DMS53 treated with DMSO at 0.1 percent for 48 hours (cell line): ENCODE measurements at regions not wholly inside any gene's neighbourhood (a gene's known extent, or its start where the extent isn't known, plus 50 kb on each side); places are given as distances from the start of the nearest gene placed in this dataset.

ENCODE experiments used
- DNase-seq: peaks from one replicate; lab custom pipeline; 2025; ENCODE audit not compliant: unreplicated experiment; lab: John Stamatoyannopoulos, UW

- DNase-seq, result no peak
Observed at GRCh38 chr17:79231766-79232287, 157.2 kb downstream of the ENGASE start.

DNA sequence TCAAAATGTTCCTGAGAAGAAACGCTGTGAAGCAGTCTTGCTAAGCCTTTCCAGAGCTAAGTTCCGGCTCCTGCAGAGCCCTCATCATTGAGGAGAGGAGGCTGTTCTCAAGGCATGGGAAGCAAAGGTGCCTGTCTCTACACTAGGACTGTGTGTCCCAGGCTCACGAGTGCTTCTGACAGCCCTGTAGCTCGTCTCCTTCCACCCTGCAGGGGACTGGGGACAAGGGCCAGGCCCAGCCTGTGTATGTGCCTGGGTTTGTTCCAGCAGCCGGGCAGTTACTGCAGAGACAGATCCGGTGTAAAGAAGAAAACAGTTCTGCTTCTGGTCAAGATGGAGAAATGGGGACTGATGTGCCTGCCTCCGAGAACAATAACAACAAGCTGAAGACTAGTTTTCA lies 156.0 kb downstream of the ENGASE start:
- no peak for DNase-seq

GRCh38 chr17:79226037-79226436 lies 151.4 kb downstream of the ENGASE start:
- no peak for DNase-seq

DNA sequence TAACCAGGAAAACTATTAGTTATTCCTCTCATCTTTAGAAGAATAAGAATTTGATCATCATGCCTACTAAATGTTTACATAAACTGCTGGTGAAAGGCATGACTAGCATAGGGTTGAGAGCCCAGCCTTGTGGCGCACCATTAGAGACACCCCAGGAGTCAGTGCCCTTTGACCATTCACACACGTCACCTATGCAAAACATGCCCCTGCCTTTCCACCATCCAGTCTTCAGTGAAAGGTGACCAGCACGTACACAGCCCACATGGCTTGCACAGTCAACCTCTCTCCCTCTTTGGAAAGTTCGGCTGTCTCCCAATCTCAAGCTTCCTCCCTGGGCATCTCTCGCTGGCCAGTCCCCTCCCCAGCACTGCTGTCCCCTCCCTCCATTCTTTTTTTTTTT lies 150.3 kb downstream of the ENGASE start:
- no peak for DNase-seq

DNA sequence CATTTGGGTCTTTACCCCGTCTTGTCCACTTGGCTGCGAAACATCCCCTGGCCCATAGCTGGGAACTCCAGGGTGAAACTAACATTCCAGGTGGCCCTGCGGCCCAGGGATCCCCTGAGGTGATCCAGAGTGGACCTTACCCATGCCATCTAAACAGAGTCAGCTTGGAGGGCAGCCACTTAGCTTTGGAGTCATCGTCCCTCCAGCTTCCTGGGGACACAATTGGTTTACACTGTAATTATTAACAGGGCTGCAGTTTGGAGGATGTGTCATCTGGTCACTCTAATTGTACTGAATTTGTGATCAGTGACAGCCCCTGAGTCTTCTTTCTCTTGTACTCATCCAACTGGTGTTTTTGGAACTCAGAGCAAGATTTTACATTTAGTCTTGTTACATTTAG lies 149.9 kb downstream of the ENGASE start:
- DNase-seq, result no peak

GRCh38 chr17:79223953-79224352 lies 149.3 kb downstream of the ENGASE start:
- no peak for DNase-seq

DNA sequence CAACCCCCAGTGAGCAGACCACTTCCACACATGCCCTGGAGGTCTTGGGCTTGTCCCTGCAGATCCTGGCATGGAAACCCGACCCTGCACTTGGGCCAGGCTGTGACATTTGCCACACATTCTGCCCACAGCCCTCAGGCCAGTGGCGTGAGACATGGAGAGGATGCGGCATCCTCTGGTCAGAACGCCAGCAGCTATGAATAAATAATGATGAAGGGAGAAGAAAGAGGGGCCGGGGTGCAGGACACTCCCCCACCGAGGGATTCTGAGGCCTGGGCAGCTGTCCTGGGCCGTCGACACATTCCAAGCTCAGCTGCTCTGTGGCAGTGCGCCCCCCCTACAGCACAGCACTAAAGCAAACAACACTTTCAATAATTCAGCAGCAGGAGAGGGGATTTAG lies 148.8 kb downstream of the ENGASE start:
- no peak for DNase-seq

DNA sequence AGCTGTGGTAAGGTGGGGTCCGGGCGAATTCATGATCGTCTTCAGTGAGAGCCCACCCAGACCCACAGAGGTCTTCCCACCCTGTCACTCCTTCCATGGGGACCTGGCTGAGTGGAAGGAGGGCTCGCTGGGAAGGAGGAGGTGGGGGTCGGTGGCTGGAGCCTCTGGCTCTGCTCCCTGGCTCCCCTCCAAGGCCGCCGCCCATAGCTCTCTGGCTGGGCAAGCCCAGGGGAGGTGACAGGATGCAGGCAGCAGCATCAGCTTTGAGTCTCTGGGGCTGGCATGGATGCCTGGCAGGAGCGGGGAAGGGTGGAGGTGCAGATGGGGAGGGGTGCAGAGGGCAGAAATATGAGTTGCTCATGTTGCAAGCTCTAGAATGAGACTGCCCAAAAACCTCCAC lies 147.0 kb downstream of the ENGASE start:
- DNase-seq, result no peak

DNA sequence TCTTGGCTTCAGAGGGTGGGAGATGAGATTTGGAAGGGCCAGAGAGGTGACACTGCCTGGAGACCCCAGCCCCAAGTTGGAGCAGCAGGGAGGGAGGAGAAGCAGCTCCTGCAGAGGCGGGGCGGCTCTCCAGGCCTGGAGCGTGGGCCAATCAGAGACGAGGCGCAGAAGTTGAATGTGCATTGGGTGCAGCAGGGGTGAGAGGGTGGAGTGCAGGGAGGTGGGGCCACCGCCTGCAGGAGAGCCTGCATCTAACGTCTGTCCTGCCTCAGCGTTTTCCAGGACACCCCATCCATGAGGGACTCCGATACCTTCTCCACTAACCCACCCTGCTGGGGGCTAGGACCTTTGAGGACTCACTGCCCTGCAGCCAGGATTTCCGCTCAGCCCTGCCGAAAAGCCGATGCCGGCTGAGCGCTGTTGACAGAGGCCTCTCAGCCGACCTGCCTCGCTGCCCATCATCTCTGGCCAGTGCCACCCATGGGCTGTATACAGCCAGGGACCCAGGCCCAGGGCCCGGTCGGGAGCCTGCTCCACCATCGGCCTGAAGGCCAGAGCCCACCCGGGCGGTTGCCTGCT lies 146.2 kb downstream of the ENGASE start:
- no peak for DNase-seq

DNA sequence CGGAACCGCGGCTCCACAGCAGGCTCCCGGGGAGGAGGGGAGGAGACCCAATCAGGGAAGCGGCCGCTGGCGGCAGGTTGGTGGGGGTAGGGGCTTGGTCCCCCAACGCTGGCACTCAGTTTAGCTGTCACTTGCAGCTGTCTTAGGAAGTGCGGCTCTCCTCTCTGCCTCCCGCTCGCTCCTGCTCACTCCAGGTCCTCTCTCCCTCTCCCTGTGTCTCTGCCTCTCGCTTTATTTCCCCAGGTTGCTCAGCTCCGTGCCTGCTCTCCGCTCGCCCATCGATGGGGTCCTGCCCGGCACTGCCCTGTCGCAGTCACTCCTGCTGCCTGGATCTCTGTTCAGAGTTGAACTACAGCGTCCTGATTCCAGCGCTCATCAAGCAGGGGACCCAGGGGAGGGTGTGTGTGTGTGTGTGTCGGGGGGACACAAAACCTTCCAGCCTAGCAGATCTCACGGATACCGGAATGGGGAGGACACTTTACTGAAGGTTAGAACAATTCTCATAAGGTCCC lies 145.6 kb downstream of the ENGASE start:
- no peak for DNase-seq

- DNase-seq, result no peak
Observed at GRCh38 chr17:79219208-79219935, 144.7 kb downstream of the ENGASE start.

GRCh38 chr17:79218825-79219200 lies 144.2 kb downstream of the ENGASE start:
- no peak for DNase-seq

GRCh38 chr17:79218175-79218824 lies 143.7 kb downstream of the ENGASE start:
- DNase-seq, result no peak

- DNase-seq, result no peak
Observed at GRCh38 chr17:79217473-79218135, 143.0 kb downstream of the ENGASE start.

- DNase-seq, result no peak
Observed at GRCh38 chr17:79216826-79217225, 142.2 kb downstream of the ENGASE start.

GRCh38 chr17:79216391-79216790 lies 141.8 kb downstream of the ENGASE start:
- no peak for DNase-seq

GRCh38 chr17:79215631-79216030 lies 141.0 kb downstream of the ENGASE start:
- no peak for DNase-seq

DNA sequence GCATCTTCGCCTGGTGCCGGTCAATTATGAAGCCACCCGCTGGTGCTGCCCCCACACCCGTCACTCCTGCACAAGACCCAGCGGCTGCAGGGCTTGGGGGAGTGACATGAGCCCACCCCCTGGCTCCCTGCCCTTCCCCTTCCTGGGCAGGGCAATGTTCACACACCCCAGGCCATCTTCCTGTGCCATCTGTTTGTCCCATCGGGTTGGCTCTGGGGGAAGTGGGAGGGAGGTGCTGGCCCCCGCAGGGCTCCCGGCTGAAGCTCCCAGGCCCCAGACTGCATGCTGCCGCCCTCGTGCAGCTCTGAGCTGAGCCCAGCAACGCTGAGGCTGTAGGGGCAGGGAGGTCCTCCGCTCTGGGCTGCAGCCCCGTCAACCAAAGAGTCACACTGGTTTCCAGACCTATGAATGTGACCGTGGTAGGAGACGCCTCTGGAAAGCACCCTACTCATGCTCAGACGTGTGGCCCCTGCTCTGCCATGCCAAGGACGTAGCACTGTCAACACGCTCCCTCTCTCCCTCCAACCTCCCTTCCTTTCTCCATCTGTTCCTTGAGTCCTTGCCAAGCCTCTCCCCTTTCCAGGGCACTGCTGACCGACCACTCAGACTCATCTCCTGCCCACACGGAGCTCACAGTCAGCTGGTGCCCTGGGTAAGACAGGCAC lies 140.4 kb downstream of the ENGASE start:
- DNase-seq, result no peak

- DNase-seq, result no peak
Observed at GRCh38 chr17:79214459-79214858, 139.8 kb downstream of the ENGASE start.

GRCh38 chr17:79213305-79213704 lies 138.7 kb downstream of the ENGASE start:
- no peak for DNase-seq
